HEK293T (cell line): ENCODE measurements at regions not wholly inside any gene's neighbourhood (a gene's known extent, or its start where the extent isn't known, plus 50 kb on each side); places are given as distances from the start of the nearest gene placed in this dataset.

ENCODE experiments used
- CTCF ChIA-PET: fragments of 350-600 bp; formaldehyde crosslinking; extraction: SDS; loops from one replicate; lab custom pipeline; 2021; ENCODE audit warnings: antibody characterized with exemption, inconsistent platforms; lab: Yijun Ruan, JAX
- POLR2A ChIA-PET: fragments of 350-600 bp; formaldehyde crosslinking; extraction: SDS; loops from one replicate; lab custom pipeline; 2020; ENCODE audit warnings: antibody characterized with exemption, inconsistent platforms; lab: Yijun Ruan, JAX
- DNase-seq: peaks from one replicate; pipeline ENCODE4 v3.0.0; 2012; ENCODE audit warnings: mixed read lengths; ENCODE audit errors: extremely low spot score
- ARNT ChIP-seq: fragments of 450-650 bp; IDR thresholded peaks from 2 replicates; pipeline ENCODE4 v1.6.1; 2017; ENCODE audit warnings: mild to moderate bottlenecking
- BHLHE40 ChIP-seq: fragments of 450-650 bp; IDR thresholded peaks from 2 replicates; pipeline ENCODE4 v1.6.1; 2016; ENCODE audit warnings: mild to moderate bottlenecking, moderate library complexity, borderline replicate concordance
- CTBP1 ChIP-seq: fragments of 450-650 bp; IDR thresholded peaks from 2 replicates; pipeline ENCODE4 v1.6.1; 2016; ENCODE audit warnings: borderline replicate concordance
- ELF4 ChIP-seq: fragments of 450-650 bp; IDR thresholded peaks from 2 replicates; pipeline ENCODE4 v1.6.1; 2017; ENCODE audit warnings: antibody characterized with exemption
- FOXA1 ChIP-seq: fragments of 450-650 bp; IDR thresholded peaks from 2 replicates; pipeline ENCODE4 v1.6.1; 2016; ENCODE audit warnings: mild to moderate bottlenecking
- FOXK2 ChIP-seq: fragments of 450-650 bp; IDR thresholded peaks from 2 replicates; pipeline ENCODE4 v1.6.1; 2016; ENCODE audit warnings: mild to moderate bottlenecking
- FOXM1 ChIP-seq: fragments of 450-650 bp; IDR thresholded peaks from 2 replicates; pipeline ENCODE4 v1.6.1; 2017; ENCODE audit warnings: mild to moderate bottlenecking, borderline replicate concordance
- HDGF ChIP-seq: fragments of 450-650 bp; IDR thresholded peaks from 2 replicates; pipeline ENCODE4 v1.6.1; 2017; ENCODE audit warnings: antibody characterized with exemption, borderline replicate concordance
- L3MBTL2 ChIP-seq: fragments of 450-650 bp; conservative IDR thresholded peaks from 2 replicates; pipeline ENCODE4 v1.6.1; 2016; ENCODE audit warnings: mild to moderate bottlenecking
- LEF1 ChIP-seq: fragments of 450-650 bp; IDR thresholded peaks from 2 replicates; pipeline ENCODE4 v1.6.1; 2017; ENCODE audit warnings: mild to moderate bottlenecking, borderline replicate concordance
- NFRKB ChIP-seq: fragments of 450-650 bp; IDR thresholded peaks from 2 replicates; pipeline ENCODE4 v1.6.1; 2016; ENCODE audit warnings: mild to moderate bottlenecking, moderate library complexity
- PKNOX1 ChIP-seq: fragments of 450-650 bp; IDR thresholded peaks from 2 replicates; pipeline ENCODE4 v1.6.1; 2016
- SP1 ChIP-seq: fragments of 450-650 bp; IDR thresholded peaks from 2 replicates; pipeline ENCODE4 v1.6.1; 2017
- SUZ12 ChIP-seq: fragments of 450-650 bp; IDR thresholded peaks from 2 replicates; pipeline ENCODE4 v1.6.1; 2016; ENCODE audit warnings: mild to moderate bottlenecking
- TARDBP ChIP-seq: fragments of 450-650 bp; IDR thresholded peaks from 2 replicates; pipeline ENCODE4 v1.6.1; 2016
- ZNF384 ChIP-seq: fragments of 450-650 bp; IDR thresholded peaks from 2 replicates; pipeline ENCODE4 v1.6.1; 2016

- TF ChIP-seq CTBP1, result no peak; the same call in 1 of the 2 replicates
- no peak for TF ChIP-seq ARNT
- TF ChIP-seq PKNOX1, result no peak
- TF ChIP-seq FOXK2, result no peak
- no peak for TF ChIP-seq ZNF384
- TF ChIP-seq L3MBTL2, result no peak
- no peak for TF ChIP-seq FOXA1
- no peak for TF ChIP-seq HDGF
- TF ChIP-seq SUZ12, result no peak
- no peak for TF ChIP-seq NFRKB
- no peak for TF ChIP-seq FOXM1
- no peak for TF ChIP-seq LEF1
- TF ChIP-seq SP1, result no peak
- TF ChIP-seq BHLHE40, result no peak
- TF ChIP-seq ELF4, result no peak
- no peak for DNase-seq
- POLR2A ChIA-PET, result no interaction called here
- CTCF ChIA-PET, result no interaction called here
Observed at GRCh38 chr4:128349921-128350320, 62.3 kb upstream of the PGRMC2 start.

GRCh38 chr4:128347930-128348660 is 60.5 kb upstream of the PGRMC2 start:
- DNase-seq, result no peak
- ChIA-PET POLR2A (no interaction called here), CTCF (no interaction called here)
- TF ChIP-seq BHLHE40 (no peak), FOXK2 (no peak), PKNOX1 (no peak), FOXA1 (no peak), TARDBP (no peak), NFRKB (no peak)

- CTCF ChIA-PET, result no interaction called here
- DNase-seq, result no peak
- POLR2A ChIA-PET, result no interaction called here
- no peak for TF ChIP-seq FOXA1
- no peak for TF ChIP-seq ELF4
- no peak for TF ChIP-seq ZNF384
- TF ChIP-seq FOXM1, result no peak
- no peak for TF ChIP-seq ARNT
- no peak for TF ChIP-seq FOXK2
- no peak for TF ChIP-seq SP1
- no peak for TF ChIP-seq NFRKB
Observed at GRCh38 chr4:128347175-128347868, 59.7 kb upstream of the PGRMC2 start.

GRCh38 chr4:128346054-128346716 is 58.6 kb upstream of the PGRMC2 start:
- no peak for DNase-seq
- ChIA-PET POLR2A (no interaction called here), CTCF (no interaction called here)
- TF ChIP-seq SP1 (no peak), HDGF (no peak)

GRCh38 chr4:128345650-128346049 is 58.0 kb upstream of the PGRMC2 start:
- no peak for DNase-seq
- POLR2A ChIA-PET, result no interaction called here
- TF ChIP-seq BHLHE40, result no peak
- no peak for TF ChIP-seq ELF4
- TF ChIP-seq FOXK2, result no peak
- no peak for TF ChIP-seq ZNF384
- TF ChIP-seq L3MBTL2, result no peak
- no peak for TF ChIP-seq SUZ12
- no peak for TF ChIP-seq TARDBP
- no peak for TF ChIP-seq HDGF
- no peak for TF ChIP-seq FOXA1
- no peak for TF ChIP-seq SP1
- CTCF ChIA-PET, result no interaction called here

- DNase-seq, result no peak
- CTCF ChIA-PET, result no interaction called here
Observed at GRCh38 chr4:128342762-128343161, 55.1 kb upstream of the PGRMC2 start.

GRCh38 chr4:128341634-128342033 is 54.0 kb upstream of the PGRMC2 start:
- ChIA-PET POLR2A (no interaction called here), CTCF (interaction anchor here (0.7 to 0.8 kb wide), 2 partner anchors 36 to 62 kb away, joined by 3 to 4 read pairs; no protein-coding TSS in a partner anchor)
- TF ChIP-seq BHLHE40 (no peak), FOXM1 (no peak), SP1 (no peak), L3MBTL2 (no peak), HDGF (no peak), NFRKB (no peak), FOXK2 (no peak), SUZ12 (no peak), ZNF384 (no peak), ELF4 (no peak), ARNT (no peak), TARDBP (no peak), LEF1 (no peak), FOXA1 (no peak), PKNOX1 (no peak), CTBP1 (no peak)
- no peak for DNase-seq

More at GRCh38 chr4:128342762-128343161, 55.1 kb upstream of the PGRMC2 start:
- TF ChIP-seq L3MBTL2 (no peak), SP1 (no peak), BHLHE40 (no peak), FOXA1 (no peak), ELF4 (no peak), FOXK2 (no peak), TARDBP (no peak)
- POLR2A ChIA-PET, result no interaction called here
